A673 (cell line): ENCODE measurements at regions not wholly inside any gene's neighbourhood (a gene's known extent, or its start where the extent isn't known, plus 50 kb on each side); places are given as distances from the start of the nearest gene placed in this dataset.

Experiments
- BruUV-seq: library from RNA; stranded (reverse); fragments of 400-500 nt; replicated peaks from 2 replicates; lab custom pipeline; 2021; lab: Mats Ljungman, UMichigan
- CTCF ChIA-PET: fragments of 300-600 bp; sonication (Branson Sonifier 250); formaldehyde crosslinking; loops from one replicate; lab custom pipeline; 2022; ENCODE audit warnings: antibody characterized with exemption; lab: Charles Lee
- POLR2A ChIA-PET: fragments of 300-600 bp; sonication (Branson Sonifier 250); formaldehyde crosslinking; loops from one replicate; lab custom pipeline; 2022; ENCODE audit warnings: antibody characterized with exemption; ENCODE audit not compliant: low non-redundant PET; lab: Charles Lee
- DNase-seq: peaks from one replicate; pipeline ENCODE4 v3.0.0-alpha.2; 2015; ENCODE audit warnings: low spot score
- H3K27ac ChIP-seq: fragments of 200-600 bp; sonication (generic); 2 replicates; pipeline ENCODE4 v1.5.1; 2016; ENCODE audit warnings: mixed run types, low read depth, mild to moderate bottlenecking, mixed read lengths, antibody characterized with exemption, low read length; ENCODE audit not compliant: poor library complexity, severe bottlenecking
- H3K27me3 ChIP-seq: fragments of 200-600 bp; sonication (generic); replicated peaks from 2 replicates; pipeline ENCODE4 v1.6.1; 2017; ENCODE audit warnings: mixed run types, low read depth, mild to moderate bottlenecking, mixed read lengths, antibody characterized with exemption, low read length; ENCODE audit not compliant: insufficient read depth, poor library complexity
- H3K36me3 ChIP-seq: fragments of 200-600 bp; sonication (generic); 2 replicates; pipeline ENCODE4 v1.6.1; 2016; ENCODE audit warnings: mixed run types, mild to moderate bottlenecking, mixed read lengths, antibody characterized with exemption, low read length; ENCODE audit not compliant: insufficient read depth, poor library complexity, severe bottlenecking
- H3K4me1 ChIP-seq: fragments of 200-600 bp; sonication (generic); 2 replicates; pipeline ENCODE4 v1.6.1; 2017; ENCODE audit warnings: mixed run types, mild to moderate bottlenecking, mixed read lengths, antibody characterized with exemption, low read length; ENCODE audit not compliant: insufficient read depth, poor library complexity, severe bottlenecking
- H3K4me3 ChIP-seq: fragments of 200-600 bp; sonication (generic); 2 replicates; pipeline ENCODE4 v1.5.1; 2016; ENCODE audit warnings: low read depth, mixed run types, mild to moderate bottlenecking, mixed read lengths, low read length; ENCODE audit not compliant: poor library complexity, severe bottlenecking
- H3K9me3 ChIP-seq: fragments of 200-600 bp; sonication (generic); 2 replicates; pipeline ENCODE4 v1.6.1; 2016; ENCODE audit warnings: mixed run types, low read depth, mild to moderate bottlenecking, mixed read lengths, antibody characterized with exemption, low read length; ENCODE audit not compliant: poor library complexity, severe bottlenecking
- CTCF ChIP-seq: fragments of 300-800, 200-600 bp; sonication (generic); conservative IDR thresholded peaks from 2 replicates; pipeline ENCODE4 v1.5.1; 2017; ENCODE audit warnings: low read depth, mild to moderate bottlenecking, antibody characterized with exemption, low read length, moderate library complexity, mixed read lengths
- EZH2 ChIP-seq: fragments of 200-600 bp; sonication (generic); IDR thresholded peaks from 2 replicates; pipeline ENCODE4 v1.6.1; 2017; ENCODE audit warnings: borderline replicate concordance, low read depth, mild to moderate bottlenecking, mixed read lengths, antibody characterized with exemption, low read length; ENCODE audit not compliant: poor library complexity, severe bottlenecking
- intact Hi-C: fragments of 100-400 bp; cut with micrococcal nuclease; formaldehyde crosslinking; loops from one replicate; pipeline ENCODE4 v1.10.0; 2022; ENCODE audit not compliant: unreplicated experiment

GRCh38 chr1:74908131-74908530 lies 175.2 kb downstream of the TYW3 start:
- H3K36me3 ChIP-seq, result no peaks in the 10 kb centered on the region
- H3K9me3 ChIP-seq, result no peaks in the 10 kb centered on the region
- H3K27ac ChIP-seq, result no peak overlapping the region
- DNase-seq, result no peak
- ChIA-PET CTCF (no interaction called here), POLR2A (no interaction called here)
- TF ChIP-seq CTCF (no peak), EZH2 (no peak)
- no TSS peak for BruUV-seq
- no peak overlapping the region for H3K4me3 ChIP-seq
- intact Hi-C loops, result no loop called here
- no peaks in the 10 kb centered on the region for H3K27me3 ChIP-seq
- H3K4me1 ChIP-seq, result no peaks in the 10 kb centered on the region

- intact Hi-C loops, result no loop called here
- H3K27me3 ChIP-seq, result no peaks in the 10 kb centered on the region
- ChIA-PET POLR2A (no interaction called here), CTCF (no interaction called here)
- no TSS peak for BruUV-seq
- H3K27ac ChIP-seq, result no peak overlapping the region
- DNase-seq, result no peak
- H3K36me3 ChIP-seq, result no peaks in the 10 kb centered on the region
- no peaks in the 10 kb centered on the region for H3K9me3 ChIP-seq
- no peak for TF ChIP-seq EZH2
- no peak for TF ChIP-seq CTCF
- no peaks in the 10 kb centered on the region for H3K4me1 ChIP-seq
- H3K4me3 ChIP-seq, result no peak overlapping the region
Observed at GRCh38 chr1:74908797-74909196, 175.8 kb downstream of the TYW3 start.

GRCh38 chr1:74913978-74914377 lies 181.0 kb downstream of the TYW3 start:
- CTCF ChIA-PET, result no interaction called here
- Histone ChIP-seq H3K9me3 (no peaks in the 10 kb centered on the region), H3K27ac (no peak overlapping the region), H3K4me3 (no peak overlapping the region), H3K4me1 (no peaks in the 10 kb centered on the region), H3K27me3 (no peaks in the 10 kb centered on the region), H3K36me3 (no peaks in the 10 kb centered on the region)
- no TSS peak for BruUV-seq
- POLR2A ChIA-PET, result no interaction called here
- intact Hi-C loops, result no loop called here
- no peak for DNase-seq
- no peak for TF ChIP-seq EZH2
- no peak for TF ChIP-seq CTCF
